ENCODE measurements at regions not wholly inside any gene's neighbourhood (a gene's known extent, or its start where the extent isn't known, plus 50 kb on each side); places are given as distances from the start of the nearest gene placed in this dataset.

- Histone ChIP-seq H3K4me2 (ENCODE audit: low read length) (no peak overlapping the region), H3K9me3 (ENCODE audit: low read length) (no peaks in the 10 kb centered on the region), H4K20me1 (ENCODE audit: insufficient read depth, low read length) (no peaks in the 10 kb centered on the region), H3K9me2 (ENCODE audit: low read depth, low read length) (no peaks in the 10 kb centered on the region), H3K4me3 (ENCODE audit: low read depth, low read length, poor library complexity, severe bottlenecking) (no peak overlapping the region), H3K79me2 (ENCODE audit: insufficient read depth, low read length) (no peaks in the 10 kb centered on the region), H3K27me3 (ENCODE audit: insufficient read depth, low read length) (no peaks in the 10 kb centered on the region), H3K4me1 (ENCODE audit: insufficient read depth, low read length, severe bottlenecking) (no peaks in the 10 kb centered on the region), H3K9ac (ENCODE audit: low read length) (no peak overlapping the region), H3F3A (ENCODE audit: insufficient read depth, low read length) (no peaks in the 10 kb centered on the region), H3K27ac (ENCODE audit: low read depth, low read length, poor library complexity, severe bottlenecking) (no peak overlapping the region), H3K36me3 (ENCODE audit: insufficient read depth, low read length) (no peaks in the 10 kb centered on the region), H2AFZ (ENCODE audit: low read length) (no peak overlapping the region)
- TF ChIP-seq EZH2 (IDR thresholded peaks at IDR 0.05; ENCODE audit: borderline replicate concordance, low read length) (no peak), CTCF (IDR thresholded peaks at IDR 0.05; ENCODE audit: low read length) (no peak)
These were observed 1794.0 kb upstream of the CELF4 start for GRCh38 chr18:39359636-39360035.

- H3K4me3 ChIP-seq (ENCODE audit: low read depth, low read length, poor library complexity, severe bottlenecking) = no peak overlapping the region
- H3K79me2 ChIP-seq (ENCODE audit: insufficient read depth, low read length) = no peaks in the 10 kb centered on the region
- H4K20me1 ChIP-seq (ENCODE audit: insufficient read depth, low read length) = no peaks in the 10 kb centered on the region
- H3K27ac ChIP-seq (ENCODE audit: low read depth, low read length, poor library complexity, severe bottlenecking) = no peak overlapping the region
- no peak overlapping the region for H3K4me2 ChIP-seq (ENCODE audit: low read length)
- no peaks in the 10 kb centered on the region for H3K27me3 ChIP-seq (ENCODE audit: insufficient read depth, low read length)
- no peak overlapping the region for H2AFZ ChIP-seq (ENCODE audit: low read length)
- H3K9me2 ChIP-seq (ENCODE audit: low read depth, low read length) = no peaks in the 10 kb centered on the region
- no peaks in the 10 kb centered on the region for H3F3A ChIP-seq (ENCODE audit: insufficient read depth, low read length)
- H3K36me3 ChIP-seq (ENCODE audit: insufficient read depth, low read length) = no peaks in the 10 kb centered on the region
- TF ChIP-seq CTCF (IDR thresholded peaks at IDR 0.05; ENCODE audit: low read length) (no peak), EZH2 (IDR thresholded peaks at IDR 0.05; ENCODE audit: borderline replicate concordance, low read length) (no peak)
- H3K9ac ChIP-seq (ENCODE audit: low read length) = no peak overlapping the region
- H3K4me1 ChIP-seq (ENCODE audit: insufficient read depth, low read length, severe bottlenecking) = no peaks in the 10 kb centered on the region
- H3K9me3 ChIP-seq (ENCODE audit: low read length) = no peaks in the 10 kb centered on the region
These were observed 1785.3 kb upstream of the CELF4 start for GRCh38 chr18:39350945-39351344.

GRCh38 chr18:39349801-39350200 lies 1784.2 kb upstream of the CELF4 start:
- no peaks in the 10 kb centered on the region for H3F3A ChIP-seq (ENCODE audit: insufficient read depth, low read length)
- no peak overlapping the region for H2AFZ ChIP-seq (ENCODE audit: low read length)
- H3K4me2 ChIP-seq (ENCODE audit: low read length) = no peak overlapping the region
- H4K20me1 ChIP-seq (ENCODE audit: insufficient read depth, low read length) = no peaks in the 10 kb centered on the region
- H3K4me3 ChIP-seq (ENCODE audit: low read depth, low read length, poor library complexity, severe bottlenecking) = no peak overlapping the region
- H3K27ac ChIP-seq (ENCODE audit: low read depth, low read length, poor library complexity, severe bottlenecking) = no peak overlapping the region
- H3K4me1 ChIP-seq (ENCODE audit: insufficient read depth, low read length, severe bottlenecking) = no peaks in the 10 kb centered on the region
- H3K9me3 ChIP-seq (ENCODE audit: low read length) = no peaks in the 10 kb centered on the region
- no peaks in the 10 kb centered on the region for H3K36me3 ChIP-seq (ENCODE audit: insufficient read depth, low read length)
- H3K79me2 ChIP-seq (ENCODE audit: insufficient read depth, low read length) = no peaks in the 10 kb centered on the region
- no peak for TF ChIP-seq CTCF (IDR thresholded peaks at IDR 0.05; ENCODE audit: low read length)
- TF ChIP-seq EZH2 (IDR thresholded peaks at IDR 0.05; ENCODE audit: borderline replicate concordance, low read length) = no peak
- H3K9ac ChIP-seq (ENCODE audit: low read length) = no peak overlapping the region
- no peaks in the 10 kb centered on the region for H3K27me3 ChIP-seq (ENCODE audit: insufficient read depth, low read length)
- no peaks in the 10 kb centered on the region for H3K9me2 ChIP-seq (ENCODE audit: low read depth, low read length)
